Fibroblast of the aortic adventitia (primary cell): ENCODE measurements at regions not wholly inside any gene's neighbourhood (a gene's known extent, or its start where the extent isn't known, plus 50 kb on each side); places are given as distances from the start of the nearest gene placed in this dataset.

Experiments used
- DNase-seq: peaks from one replicate; pipeline ENCODE4 v3.0.0-alpha.2; 2010; ENCODE audit warnings: low read depth
- H3K4me3 ChIP-seq: 2 replicates; pipeline ENCODE4 v1.5.1; 2011; ENCODE audit warnings: low read depth, mild to moderate bottlenecking, control low read depth, low read length, moderate library complexity
- TF ChIP-seq, protein P1 (sequence below): IDR thresholded peaks from 2 replicates; pipeline ENCODE4 v1.5.1; 2011; ENCODE audit warnings: mild to moderate bottlenecking, low read length, control low read depth, inconsistent platforms; ENCODE audit not compliant: insufficient read depth

DNA sequence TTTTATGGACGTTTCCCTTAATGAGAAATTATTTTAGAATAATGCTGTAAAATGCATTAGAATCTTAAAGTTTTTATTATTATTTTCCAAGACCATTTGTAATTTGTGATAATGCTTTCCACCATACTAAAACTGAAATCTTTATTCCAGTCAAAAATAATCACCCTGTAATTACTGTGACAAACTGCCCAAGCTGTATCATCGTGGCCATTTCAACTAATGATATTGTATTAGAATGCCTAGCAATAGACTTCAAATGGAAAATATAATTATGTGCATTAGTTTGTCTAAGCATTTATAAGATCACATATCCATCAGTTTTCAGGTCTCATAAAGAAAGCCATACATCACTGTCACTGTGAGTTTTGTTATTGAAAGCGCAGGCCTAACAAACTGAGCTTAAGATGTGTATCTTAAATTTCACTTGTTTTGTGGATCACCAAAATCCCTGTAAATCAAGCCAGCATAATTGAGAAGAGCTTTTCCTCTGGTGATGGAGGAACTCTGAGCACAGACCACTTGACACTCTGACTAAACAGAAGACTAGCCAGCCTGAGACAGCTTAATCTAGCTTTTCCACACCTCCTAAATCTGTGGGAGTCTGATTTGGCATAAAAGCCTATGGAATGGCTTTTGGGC, 1312.2 kb upstream of the ACVR2A start:
- TF ChIP-seq, protein P1, sequence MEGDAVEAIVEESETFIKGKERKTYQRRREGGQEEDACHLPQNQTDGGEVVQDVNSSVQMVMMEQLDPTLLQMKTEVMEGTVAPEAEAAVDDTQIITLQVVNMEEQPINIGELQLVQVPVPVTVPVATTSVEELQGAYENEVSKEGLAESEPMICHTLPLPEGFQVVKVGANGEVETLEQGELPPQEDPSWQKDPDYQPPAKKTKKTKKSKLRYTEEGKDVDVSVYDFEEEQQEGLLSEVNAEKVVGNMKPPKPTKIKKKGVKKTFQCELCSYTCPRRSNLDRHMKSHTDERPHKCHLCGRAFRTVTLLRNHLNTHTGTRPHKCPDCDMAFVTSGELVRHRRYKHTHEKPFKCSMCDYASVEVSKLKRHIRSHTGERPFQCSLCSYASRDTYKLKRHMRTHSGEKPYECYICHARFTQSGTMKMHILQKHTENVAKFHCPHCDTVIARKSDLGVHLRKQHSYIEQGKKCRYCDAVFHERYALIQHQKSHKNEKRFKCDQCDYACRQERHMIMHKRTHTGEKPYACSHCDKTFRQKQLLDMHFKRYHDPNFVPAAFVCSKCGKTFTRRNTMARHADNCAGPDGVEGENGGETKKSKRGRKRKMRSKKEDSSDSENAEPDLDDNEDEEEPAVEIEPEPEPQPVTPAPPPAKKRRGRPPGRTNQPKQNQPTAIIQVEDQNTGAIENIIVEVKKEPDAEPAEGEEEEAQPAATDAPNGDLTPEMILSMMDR = no peak
- no peak for DNase-seq
- H3K4me3 ChIP-seq = no peak overlapping the region

DNA sequence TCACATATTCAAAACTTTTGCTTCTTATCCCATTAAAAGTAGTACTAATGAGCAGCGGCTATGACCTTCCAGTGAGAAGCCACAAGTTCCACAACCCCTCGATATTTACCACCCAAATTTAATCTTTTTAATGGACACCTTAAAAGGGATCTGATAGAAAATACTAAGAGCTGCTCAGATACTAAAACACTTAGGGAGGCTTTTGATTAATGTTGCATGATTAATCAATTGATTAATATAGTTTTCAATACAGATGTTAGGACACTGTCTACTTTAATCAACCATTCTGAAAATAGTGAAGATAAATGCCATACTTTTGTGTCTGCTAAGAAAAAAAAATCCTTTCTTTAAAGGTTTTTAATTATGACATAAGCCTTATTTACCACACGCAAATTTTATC, 1312.8 kb upstream of the ACVR2A start:
- no peak for DNase-seq
- H3K4me3 ChIP-seq = no peak overlapping the region
- TF ChIP-seq, protein P1 = no peak

DNA sequence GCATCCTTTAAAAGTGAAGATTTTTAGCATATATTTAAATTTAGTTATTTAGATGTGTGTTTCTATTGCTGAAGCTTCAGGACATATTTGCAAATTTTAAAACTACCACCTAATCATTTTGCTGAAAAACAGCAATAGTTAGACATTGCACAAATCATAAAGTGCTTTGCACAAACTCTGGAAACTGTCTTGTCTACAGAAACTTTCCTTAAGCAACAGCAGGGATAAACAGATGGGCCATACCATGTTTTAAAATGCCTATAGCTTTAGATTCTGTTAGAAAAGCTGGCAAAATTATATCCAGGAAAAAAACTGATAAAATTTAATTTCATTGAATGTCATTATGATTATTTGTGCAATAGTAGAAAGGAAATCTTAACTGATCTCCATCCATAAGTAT, 1313.9 kb upstream of the ACVR2A start:
- H3K4me3 ChIP-seq = no peak overlapping the region
- TF ChIP-seq, protein P1 = no peak
- DNase-seq = no peak

DNA sequence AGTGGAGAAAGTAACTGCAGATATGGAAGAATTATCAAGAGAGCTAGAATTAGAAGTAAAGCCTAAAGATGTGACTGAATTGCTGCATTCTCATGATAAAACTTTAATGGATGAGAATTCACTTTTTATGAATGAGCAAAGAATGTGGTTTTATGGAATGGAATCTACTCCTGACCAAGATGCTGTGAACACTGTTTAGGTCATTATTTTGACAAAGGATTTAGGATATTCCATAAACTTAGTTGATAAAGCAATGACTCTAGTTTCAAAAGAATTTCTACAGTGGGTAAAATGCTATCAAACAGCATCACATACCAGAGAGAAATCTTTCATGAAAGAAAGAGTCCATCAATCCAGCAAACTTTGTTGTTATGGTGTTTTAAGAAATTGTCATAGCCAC, 1317.7 kb upstream of the ACVR2A start:
- H3K4me3 ChIP-seq = no peak overlapping the region
- TF ChIP-seq, protein P1 = no peak
- no peak for DNase-seq

DNA sequence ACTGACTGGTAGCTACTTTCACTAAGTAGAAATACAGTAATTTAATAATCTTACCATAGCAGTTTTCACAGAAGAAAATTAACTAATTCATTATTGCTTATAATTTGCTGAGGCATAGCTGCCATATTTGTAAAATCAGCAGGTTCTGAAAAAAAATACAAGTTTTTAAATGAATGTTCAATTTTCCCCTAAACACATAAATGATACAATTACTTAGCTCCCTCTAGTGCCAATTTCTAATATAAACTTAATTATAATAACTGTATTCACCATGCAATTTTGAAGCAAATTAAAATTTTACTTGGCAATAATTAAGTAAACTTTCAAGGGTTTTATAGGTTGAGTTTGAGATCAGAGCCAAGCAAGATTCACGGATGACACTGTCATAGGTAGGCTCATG, 1321.6 kb upstream of the ACVR2A start:
- no peak overlapping the region for H3K4me3 ChIP-seq
- peak; percentile 16 for DNase-seq
- TF ChIP-seq, protein P1 = peak; percentile 15

DNA sequence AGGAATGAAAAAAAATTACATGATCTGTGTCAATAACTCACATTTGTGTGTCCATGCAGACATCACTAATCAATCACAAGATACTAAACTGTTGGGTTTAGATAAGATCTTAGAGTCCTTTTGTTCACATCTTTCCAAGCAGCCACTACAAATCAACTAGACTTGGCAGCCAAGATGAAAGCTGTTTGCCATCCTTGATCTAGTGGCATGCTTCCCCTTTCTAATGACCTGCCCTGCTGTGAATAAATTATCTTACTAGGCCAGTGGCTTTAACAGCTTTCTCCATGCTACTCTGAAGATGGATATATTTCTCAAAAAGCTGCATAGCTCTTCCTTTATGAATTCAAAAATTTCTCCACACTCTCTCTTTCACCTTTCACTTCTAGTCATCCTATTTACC, 1338.0 kb upstream of the ACVR2A start:
- DNase-seq = no peak
- TF ChIP-seq, protein P1 = no peak
- H3K4me3 ChIP-seq = no peak overlapping the region

DNA sequence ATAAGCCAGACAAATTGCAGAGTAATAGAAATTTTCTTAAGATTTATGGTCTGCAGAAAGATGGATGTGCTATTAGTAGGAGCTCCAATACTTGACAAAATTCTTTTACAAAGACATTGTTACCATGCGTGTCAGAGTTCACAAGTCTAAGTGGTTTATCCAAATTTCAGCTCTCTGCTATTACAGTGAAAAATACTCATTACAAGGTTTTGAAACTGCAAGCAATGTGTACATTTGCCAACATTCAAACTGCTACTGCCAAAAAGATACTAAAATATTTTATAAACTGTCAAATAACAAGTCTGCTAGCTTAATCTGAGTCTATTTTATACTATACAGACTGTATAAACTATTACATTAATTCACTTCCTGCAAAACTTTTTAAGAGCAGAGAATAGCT, 1341.5 kb upstream of the ACVR2A start:
- no peak overlapping the region for H3K4me3 ChIP-seq
- TF ChIP-seq, protein P1 = no peak
- no peak for DNase-seq
